Gastrocnemius medialis (tissue), 4 donors: ENCODE measurements at regions not wholly inside any gene's neighbourhood (a gene's known extent, or its start where the extent isn't known, plus 50 kb on each side); places are given as distances from the start of the nearest gene placed in this dataset.

Experiments
- CTCF ChIP-seq, 5 experiments: fragments of 450-650 bp in 3 of 5; fragments of 200-600 bp in 2 of 5; sonication (generic) in 2 of 5; IDR thresholded peaks in 4 of 5; conservative IDR thresholded peaks in 1 of 5; 1 replicate in 4 of 5; 2 replicates in 1 of 5; pipeline ENCODE4 v1.5.1; 2016 to 2019; ENCODE audit warnings: antibody characterized with exemption in 5 of 5, mild to moderate bottlenecking in 3 of 5, moderate library complexity in 3 of 5
- POLR2A ChIP-seq, 2 donors: fragments of 450-650 bp; IDR thresholded peaks; one replicate each; pipeline ENCODE4 v1.6.1; 2017; ENCODE audit warnings: antibody characterized with exemption in 2 of 2, mild to moderate bottlenecking in 2 of 2, moderate library complexity in 2 of 2

- TF ChIP-seq CTCF (IDR thresholded peaks at IDR 0.05 in 4 of 5, conservative IDR thresholded peaks at IDR 0.05 in 1 of 5) (no peak), POLR2A (IDR thresholded peaks at IDR 0.05) (no peak)
These were observed 530.6 kb downstream of the FUT8 start for GRCh38 chr14:65943150-65943549.
